Medulla oblongata (tissue), 1 donor: ENCODE measurements at regions not wholly inside any gene's neighbourhood (a gene's known extent, or its start where the extent isn't known, plus 50 kb on each side); places are given as distances from the start of the nearest gene placed in this dataset.
A peak's percentile ranks its signal among the peaks of the same experiment; 100 is the strongest.

ENCODE experiments used
- DNase-seq: peaks from one replicate; pipeline ENCODE4 v3.0.0-alpha.2; 2015; ENCODE audit errors: extremely low spot score

- DNase-seq: no peak
Measured at GRCh38 chr3:130260918-130261317, 84.6 kb upstream of the COL6A5 start.

GRCh38 chr3:130263708-130264107 is 81.8 kb upstream of the COL6A5 start:
- DNase-seq: no peak

- DNase-seq: no peak
Measured at GRCh38 chr3:130266817-130267216, 78.7 kb upstream of the COL6A5 start.

- peak; percentile 58 for DNase-seq
Measured at GRCh38 chr3:130276203-130276803, 69.2 kb upstream of the COL6A5 start.

- no peak for DNase-seq
Measured at GRCh38 chr3:130288670-130289069, 56.8 kb upstream of the COL6A5 start.

GRCh38 chr3:130291148-130291547 is 54.3 kb upstream of the COL6A5 start:
- DNase-seq: no peak

GRCh38 chr3:130293247-130293646 is 52.2 kb upstream of the COL6A5 start:
- DNase-seq: no peak
